Sigmoid colon (tissue), 4 donors: ENCODE measurements at regions not wholly inside any gene's neighbourhood (a gene's known extent, or its start where the extent isn't known, plus 50 kb on each side); places are given as distances from the start of the nearest gene placed in this dataset.
"Not testable (repeated sequence)": the region's sequence is repeated elsewhere in the genome, so short reads cannot be mapped to it uniquely, and the experiment has no call there.

ENCODE experiments used
- POLR2A ChIP-seq, 2 donors: fragments of 450-650 bp; IDR thresholded peaks; one replicate each; pipeline ENCODE4 v1.6.1; 2016; ENCODE audit warnings: antibody characterized with exemption in 2 of 2, mild to moderate bottlenecking in 2 of 2, moderate library complexity in 2 of 2
- POLR2AphosphoS5 ChIP-seq, 4 donors: sonication (generic); formaldehyde crosslinking; IDR thresholded peaks; one replicate each; pipeline ENCODE4 v1.6.1; 2017; ENCODE audit warnings: antibody characterized with exemption in 4 of 4
- TF ChIP-seq, protein P1 (sequence below), 4 experiments: fragments of 450-650 bp in 3 of 4; fragments of 200-600 bp in 1 of 4; IDR thresholded peaks; one replicate each; pipeline ENCODE4 v1.5.1; 2016 to 2019; ENCODE audit warnings: antibody characterized with exemption in 4 of 4, mild to moderate bottlenecking in 3 of 4, moderate library complexity in 2 of 4

DNA sequence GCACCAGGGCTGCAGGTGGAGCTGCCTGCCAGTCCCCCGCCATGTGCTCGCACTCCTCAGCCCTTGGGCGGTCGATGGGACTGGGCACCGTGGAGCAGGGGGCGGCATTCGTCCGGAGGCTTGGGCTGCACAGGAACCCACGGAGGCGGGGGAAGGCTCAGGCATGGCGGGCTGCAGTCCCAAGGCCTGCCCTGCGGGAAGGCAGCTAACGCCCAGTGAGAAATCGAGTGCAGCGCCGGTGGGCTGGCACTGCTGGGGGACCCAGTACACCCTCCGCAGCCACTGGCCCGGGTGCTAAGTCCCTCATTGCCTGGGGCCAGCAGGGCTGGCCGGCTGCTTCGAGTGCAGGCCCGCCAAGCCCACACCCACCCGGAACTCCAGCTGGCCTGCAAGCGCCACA is 130.5 kb upstream of the RXFP2 start:
- TF ChIP-seq, protein P1, sequence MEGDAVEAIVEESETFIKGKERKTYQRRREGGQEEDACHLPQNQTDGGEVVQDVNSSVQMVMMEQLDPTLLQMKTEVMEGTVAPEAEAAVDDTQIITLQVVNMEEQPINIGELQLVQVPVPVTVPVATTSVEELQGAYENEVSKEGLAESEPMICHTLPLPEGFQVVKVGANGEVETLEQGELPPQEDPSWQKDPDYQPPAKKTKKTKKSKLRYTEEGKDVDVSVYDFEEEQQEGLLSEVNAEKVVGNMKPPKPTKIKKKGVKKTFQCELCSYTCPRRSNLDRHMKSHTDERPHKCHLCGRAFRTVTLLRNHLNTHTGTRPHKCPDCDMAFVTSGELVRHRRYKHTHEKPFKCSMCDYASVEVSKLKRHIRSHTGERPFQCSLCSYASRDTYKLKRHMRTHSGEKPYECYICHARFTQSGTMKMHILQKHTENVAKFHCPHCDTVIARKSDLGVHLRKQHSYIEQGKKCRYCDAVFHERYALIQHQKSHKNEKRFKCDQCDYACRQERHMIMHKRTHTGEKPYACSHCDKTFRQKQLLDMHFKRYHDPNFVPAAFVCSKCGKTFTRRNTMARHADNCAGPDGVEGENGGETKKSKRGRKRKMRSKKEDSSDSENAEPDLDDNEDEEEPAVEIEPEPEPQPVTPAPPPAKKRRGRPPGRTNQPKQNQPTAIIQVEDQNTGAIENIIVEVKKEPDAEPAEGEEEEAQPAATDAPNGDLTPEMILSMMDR (IDR thresholded peaks at IDR 0.05), result not testable (repeated sequence)
- TF ChIP-seq POLR2A, POLR2AphosphoS5 (IDR thresholded peaks at IDR 0.05): not testable (repeated sequence)
